Prostate gland (tissue), 2 donors: ENCODE measurements at regions not wholly inside any gene's neighbourhood (a gene's known extent, or its start where the extent isn't known, plus 50 kb on each side); places are given as distances from the start of the nearest gene placed in this dataset.

Experiments used
- DNase-seq: peaks from one replicate; pipeline ENCODE4 v3.0.0-alpha.2; 2019; ENCODE audit warnings: low spot score
- H3K27ac ChIP-seq, 2 donors: fragments of 200-600 bp; sonication (generic); 2 replicates each; pipeline ENCODE4 v1.5.1; 2017 to 2019
- H3K27me3 ChIP-seq: fragments of 200-600 bp; sonication (generic); replicated peaks from 2 replicates; pipeline ENCODE4 v1.5.1; 2019; ENCODE audit not compliant: insufficient read depth
- H3K36me3 ChIP-seq, 2 donors: fragments of 200-600 bp; sonication (generic); 1 replicate in 1 of 2; 2 replicates in 1 of 2; pipeline versions ENCODE4 v1.5.1 to v1.8.1; 2017 to 2019
- H3K4me1 ChIP-seq: fragments of 200-600 bp; sonication (generic); replicated peaks from 2 replicates; pipeline ENCODE4 v1.5.1; 2019
- H3K4me3 ChIP-seq, 2 donors: fragments of 200-600 bp; sonication (generic); 2 replicates each; pipeline ENCODE4 v1.5.1; 2017 to 2019
- H3K9me3 ChIP-seq: fragments of 200-600 bp; sonication (generic); 2 replicates; pipeline ENCODE4 v1.5.1; 2017
- POLR2A ChIP-seq: fragments of 450-650 bp; IDR thresholded peaks from one replicate; pipeline ENCODE4 v1.6.1; 2016; ENCODE audit warnings: antibody characterized with exemption, mild to moderate bottlenecking
- POLR2AphosphoS5 ChIP-seq: sonication (generic); formaldehyde crosslinking; IDR thresholded peaks from one replicate; pipeline ENCODE4 v1.6.1; 2017; ENCODE audit warnings: antibody characterized with exemption
- WGBS: methylation state at CpG from one replicate; pipeline ENCODE4 v1.1.5; 2018; 5-methylcytosine and 5-hydroxymethylcytosine counted together
- intact Hi-C: fragments of 100-400 bp; cut with DNase I; formaldehyde crosslinking; loops from one replicate; pipeline ENCODE4 v1.14.2; 2022
- TF ChIP-seq, protein P1 (sequence below), 4 experiments: fragments of 200-600 bp in 2 of 4; fragments of 450-650 bp in 2 of 4; sonication (generic) in 2 of 4; IDR thresholded peaks; 1 replicate in 3 of 4; 2 replicates in 1 of 4; pipeline ENCODE4 v1.5.1; 2016 to 2019; ENCODE audit warnings: antibody characterized with exemption in 4 of 4, mild to moderate bottlenecking in 2 of 4, moderate library complexity in 2 of 4

GRCh38 chr13:76804801-76805200 is 81.4 kb downstream of the KCTD12 start:
- no peaks in the 10 kb centered on the region for H3K27me3 ChIP-seq
- no peaks in the 10 kb centered on the region for H3K4me1 ChIP-seq
- H3K4me3 ChIP-seq: no peak overlapping the region
- intact Hi-C loops: no loop called here
- H3K9me3 ChIP-seq: no peaks in the 10 kb centered on the region
- DNase-seq: no peak
- no peak overlapping the region for H3K27ac ChIP-seq
- no peak for TF ChIP-seq POLR2A
- TF ChIP-seq POLR2AphosphoS5: no peak
- TF ChIP-seq, protein P1, sequence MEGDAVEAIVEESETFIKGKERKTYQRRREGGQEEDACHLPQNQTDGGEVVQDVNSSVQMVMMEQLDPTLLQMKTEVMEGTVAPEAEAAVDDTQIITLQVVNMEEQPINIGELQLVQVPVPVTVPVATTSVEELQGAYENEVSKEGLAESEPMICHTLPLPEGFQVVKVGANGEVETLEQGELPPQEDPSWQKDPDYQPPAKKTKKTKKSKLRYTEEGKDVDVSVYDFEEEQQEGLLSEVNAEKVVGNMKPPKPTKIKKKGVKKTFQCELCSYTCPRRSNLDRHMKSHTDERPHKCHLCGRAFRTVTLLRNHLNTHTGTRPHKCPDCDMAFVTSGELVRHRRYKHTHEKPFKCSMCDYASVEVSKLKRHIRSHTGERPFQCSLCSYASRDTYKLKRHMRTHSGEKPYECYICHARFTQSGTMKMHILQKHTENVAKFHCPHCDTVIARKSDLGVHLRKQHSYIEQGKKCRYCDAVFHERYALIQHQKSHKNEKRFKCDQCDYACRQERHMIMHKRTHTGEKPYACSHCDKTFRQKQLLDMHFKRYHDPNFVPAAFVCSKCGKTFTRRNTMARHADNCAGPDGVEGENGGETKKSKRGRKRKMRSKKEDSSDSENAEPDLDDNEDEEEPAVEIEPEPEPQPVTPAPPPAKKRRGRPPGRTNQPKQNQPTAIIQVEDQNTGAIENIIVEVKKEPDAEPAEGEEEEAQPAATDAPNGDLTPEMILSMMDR (IDR thresholded peaks at IDR 0.05): no peak
- WGBS: 92% methylated on average over 4 of the region's 4 CpGs
- no peaks in the 10 kb centered on the region for H3K36me3 ChIP-seq

DNA sequence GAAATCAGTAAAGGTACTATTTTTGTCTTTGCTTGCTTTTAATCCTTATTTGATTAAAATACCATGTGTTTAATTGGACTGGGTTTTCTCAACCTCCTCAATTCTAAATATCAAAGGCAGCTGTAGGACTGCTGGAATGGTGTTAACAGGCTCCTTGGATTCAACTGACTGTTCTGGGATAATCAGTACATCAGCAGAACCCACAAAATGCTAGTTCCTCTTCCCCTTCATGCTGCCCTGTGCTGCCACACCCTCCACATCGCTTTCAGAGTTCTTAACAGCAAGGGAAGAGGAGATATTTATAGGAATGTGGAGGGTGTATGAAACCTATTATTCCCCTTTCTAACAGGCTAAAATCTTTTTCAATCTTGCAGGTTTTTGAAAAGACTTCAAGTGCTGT is 82.4 kb downstream of the KCTD12 start:
- Histone ChIP-seq H3K4me3 (no peak overlapping the region), H3K4me1 (no peaks in the 10 kb centered on the region), H3K27ac (no peak overlapping the region), H3K36me3 (no peaks in the 10 kb centered on the region), H3K9me3 (no peaks in the 10 kb centered on the region), H3K27me3 (no peaks in the 10 kb centered on the region)
- TF ChIP-seq, protein P1 (IDR thresholded peaks at IDR 0.05): no peak
- TF ChIP-seq POLR2AphosphoS5: no peak
- intact Hi-C loops: no loop called here
- 71% methylated on average over 1 of the region's 1 CpG for WGBS
- no peak for DNase-seq

GRCh38 chr13:76800943-76801342 is 85.3 kb downstream of the KCTD12 start:
- Histone ChIP-seq H3K27me3 (no peaks in the 10 kb centered on the region), H3K27ac (no peak overlapping the region), H3K4me1 (no peaks in the 10 kb centered on the region), H3K36me3 (no peaks in the 10 kb centered on the region), H3K4me3 (no peak overlapping the region), H3K9me3 (no peaks in the 10 kb centered on the region)
- intact Hi-C loops: no loop called here
- 71% methylated on average over 2 of the region's 2 CpGs for WGBS
- TF ChIP-seq POLR2A: no peak
- TF ChIP-seq POLR2AphosphoS5: no peak
- TF ChIP-seq, protein P1 (IDR thresholded peaks at IDR 0.05): no peak
- no peak for DNase-seq

GRCh38 chr13:76799696-76800095 is 86.5 kb downstream of the KCTD12 start:
- no peak overlapping the region for H3K27ac ChIP-seq
- 34% methylated on average over 3 of the region's 3 CpGs for WGBS
- no peak overlapping the region for H3K4me3 ChIP-seq
- no peak for DNase-seq
- intact Hi-C loops: no loop called here
- no peaks in the 10 kb centered on the region for H3K4me1 ChIP-seq
- no peaks in the 10 kb centered on the region for H3K9me3 ChIP-seq
- H3K27me3 ChIP-seq: no peaks in the 10 kb centered on the region
- no peaks in the 10 kb centered on the region for H3K36me3 ChIP-seq
- TF ChIP-seq, protein P1 (IDR thresholded peaks at IDR 0.05): no peak
- no peak for TF ChIP-seq POLR2AphosphoS5
- TF ChIP-seq POLR2A: no peak

DNA sequence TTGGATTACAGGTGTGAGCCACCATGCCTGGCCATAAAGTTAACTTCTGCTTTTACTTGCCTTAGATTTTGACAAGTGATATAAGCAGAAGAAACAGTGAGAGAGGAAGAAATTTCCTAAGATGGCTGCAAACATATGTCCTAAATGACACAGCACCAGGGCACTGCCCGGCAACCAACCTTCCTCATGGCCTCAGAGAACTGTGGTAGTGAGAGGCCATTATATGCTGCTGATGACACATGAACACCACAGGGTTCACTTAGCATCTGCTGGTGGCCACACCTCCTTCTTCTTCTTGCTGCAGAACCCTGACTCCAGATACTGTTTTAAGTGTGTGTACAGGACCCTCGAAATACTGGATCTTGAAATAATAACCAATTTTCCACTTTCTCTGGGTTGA is 88.2 kb downstream of the KCTD12 start:
- DNase-seq: no peak
- WGBS: 78% methylated on average over 2 of the region's 2 CpGs
- no peak for TF ChIP-seq POLR2A

More for the DNA sequence above, 88.2 kb downstream of the KCTD12 start:
- Histone ChIP-seq H3K36me3 (no peaks in the 10 kb centered on the region), H3K4me3 (no peak overlapping the region), H3K27me3 (no peaks in the 10 kb centered on the region), H3K27ac (no peak overlapping the region), H3K9me3 (no peaks in the 10 kb centered on the region), H3K4me1 (no peaks in the 10 kb centered on the region)
- intact Hi-C loops: no loop called here
